Astrocyte of the spinal cord (primary cell): ENCODE measurements at regions not wholly inside any gene's neighbourhood (a gene's known extent, or its start where the extent isn't known, plus 50 kb on each side); places are given as distances from the start of the nearest gene placed in this dataset.

ENCODE experiments used
- DNase-seq: peaks from one replicate; pipeline ENCODE4 v3.0.0; 2011; ENCODE audit warnings: low read depth, low spot score
- H3K4me3 ChIP-seq: 2 replicates; pipeline ENCODE4 v1.5.1; 2011; ENCODE audit warnings: low read depth, mild to moderate bottlenecking, low read length, moderate library complexity
- in situ Hi-C: cut with HindIII; loops from 2 replicates; pipeline ENCODE4 v1.10.0; 2017; ENCODE audit warnings: low sequenced_read_pairs
- TF ChIP-seq, protein P1 (sequence below): IDR thresholded peaks from 2 replicates; pipeline ENCODE4 v1.5.1; 2012; ENCODE audit warnings: low read depth, mild to moderate bottlenecking, low read length, inconsistent platforms

GRCh38 chrX:98028691-98029090 is 1145.0 kb downstream of the RPA4 start:
- no peak for DNase-seq
- H3K4me3 ChIP-seq = no peak overlapping the region
- in situ Hi-C loops = no loop called here
- TF ChIP-seq, protein P1, sequence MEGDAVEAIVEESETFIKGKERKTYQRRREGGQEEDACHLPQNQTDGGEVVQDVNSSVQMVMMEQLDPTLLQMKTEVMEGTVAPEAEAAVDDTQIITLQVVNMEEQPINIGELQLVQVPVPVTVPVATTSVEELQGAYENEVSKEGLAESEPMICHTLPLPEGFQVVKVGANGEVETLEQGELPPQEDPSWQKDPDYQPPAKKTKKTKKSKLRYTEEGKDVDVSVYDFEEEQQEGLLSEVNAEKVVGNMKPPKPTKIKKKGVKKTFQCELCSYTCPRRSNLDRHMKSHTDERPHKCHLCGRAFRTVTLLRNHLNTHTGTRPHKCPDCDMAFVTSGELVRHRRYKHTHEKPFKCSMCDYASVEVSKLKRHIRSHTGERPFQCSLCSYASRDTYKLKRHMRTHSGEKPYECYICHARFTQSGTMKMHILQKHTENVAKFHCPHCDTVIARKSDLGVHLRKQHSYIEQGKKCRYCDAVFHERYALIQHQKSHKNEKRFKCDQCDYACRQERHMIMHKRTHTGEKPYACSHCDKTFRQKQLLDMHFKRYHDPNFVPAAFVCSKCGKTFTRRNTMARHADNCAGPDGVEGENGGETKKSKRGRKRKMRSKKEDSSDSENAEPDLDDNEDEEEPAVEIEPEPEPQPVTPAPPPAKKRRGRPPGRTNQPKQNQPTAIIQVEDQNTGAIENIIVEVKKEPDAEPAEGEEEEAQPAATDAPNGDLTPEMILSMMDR = no peak

DNA sequence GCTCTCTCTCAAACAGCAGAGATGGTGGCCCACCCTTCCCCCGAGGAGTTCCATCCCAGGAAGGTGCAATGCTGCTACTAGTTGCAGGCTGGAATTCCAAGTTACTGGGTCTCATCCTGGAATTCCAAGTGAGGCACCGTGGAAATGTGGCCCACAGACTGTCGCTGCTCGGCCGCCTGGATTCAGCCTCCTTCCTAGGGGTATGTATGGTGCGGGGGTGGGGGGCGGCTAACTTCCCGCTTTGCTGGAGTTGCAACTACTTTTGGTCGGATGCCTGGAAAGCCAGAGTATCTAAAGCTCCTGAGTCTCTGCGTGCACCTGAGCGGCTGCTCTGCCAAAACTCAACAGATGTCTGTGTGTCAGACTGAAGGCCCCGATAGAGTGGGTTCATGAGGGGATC is 1146.2 kb downstream of the RPA4 start:
- no peak for DNase-seq
- H3K4me3 ChIP-seq = no peak overlapping the region
- in situ Hi-C loops = no loop called here
- TF ChIP-seq, protein P1 = no peak

- in situ Hi-C loops = no loop called here
- DNase-seq = no peak
- H3K4me3 ChIP-seq = no peak overlapping the region
- TF ChIP-seq, protein P1 = no peak
These were observed 1173.5 kb downstream of the RPA4 start for GRCh38 chrX:98057176-98057575.

DNA sequence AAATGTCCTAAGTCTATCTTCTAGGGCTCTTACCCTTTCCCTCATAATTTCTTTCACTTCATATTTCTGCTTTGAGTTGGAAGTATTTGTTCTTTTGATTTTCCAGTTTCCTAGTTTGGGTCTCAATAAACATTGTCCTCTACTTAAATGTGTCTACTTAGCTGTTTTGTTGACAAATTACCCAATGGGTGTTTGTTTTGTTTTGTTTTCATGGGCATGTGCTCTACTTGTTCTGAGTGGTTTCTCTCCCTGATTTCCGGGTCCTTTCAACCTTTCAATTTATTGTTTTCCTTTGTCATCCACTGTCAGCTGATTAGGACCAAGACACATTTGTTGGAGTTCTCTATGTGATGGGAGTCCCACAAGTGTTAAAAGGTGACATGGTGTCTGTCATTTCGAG is 1181.4 kb downstream of the RPA4 start:
- TF ChIP-seq, protein P1 = no peak
- in situ Hi-C loops = no loop called here
- no peak for DNase-seq
- H3K4me3 ChIP-seq = no peak overlapping the region

- TF ChIP-seq, protein P1 = no peak
- in situ Hi-C loops = no loop called here
- no peak overlapping the region for H3K4me3 ChIP-seq
- DNase-seq = peak; percentile 35
These were observed 1183.9 kb downstream of the RPA4 start for GRCh38 chrX:98067611-98068010.

DNA sequence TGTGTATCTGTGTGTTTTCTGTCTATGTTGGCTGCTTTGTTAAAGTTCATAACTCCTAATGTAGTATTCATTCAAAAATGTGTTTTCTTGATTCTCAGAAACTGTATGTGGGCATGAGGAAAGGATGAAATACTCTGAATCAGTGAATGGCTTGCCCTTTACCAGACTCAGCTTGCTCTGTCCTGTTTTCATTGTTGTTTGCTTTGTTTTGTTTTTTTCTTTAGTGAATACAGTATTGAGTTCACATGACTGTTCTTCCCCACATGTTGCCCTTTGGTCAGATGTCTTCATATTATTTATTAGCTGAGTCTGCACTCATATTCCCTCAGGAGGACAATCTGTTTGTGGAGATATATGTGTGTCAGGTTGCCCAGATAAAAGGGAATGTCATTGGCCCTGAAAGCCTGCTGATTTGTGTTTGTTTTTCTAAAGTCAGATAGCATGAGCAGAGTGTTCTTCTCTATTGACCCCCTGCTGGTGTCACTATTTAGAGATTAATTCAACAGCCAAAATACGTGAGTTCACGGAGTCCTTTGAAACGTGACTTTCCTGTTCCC is 1184.4 kb downstream of the RPA4 start:
- DNase-seq = peak; percentile 24
- no peak overlapping the region for H3K4me3 ChIP-seq
- TF ChIP-seq, protein P1 = no peak
- in situ Hi-C loops = no loop called here

DNA sequence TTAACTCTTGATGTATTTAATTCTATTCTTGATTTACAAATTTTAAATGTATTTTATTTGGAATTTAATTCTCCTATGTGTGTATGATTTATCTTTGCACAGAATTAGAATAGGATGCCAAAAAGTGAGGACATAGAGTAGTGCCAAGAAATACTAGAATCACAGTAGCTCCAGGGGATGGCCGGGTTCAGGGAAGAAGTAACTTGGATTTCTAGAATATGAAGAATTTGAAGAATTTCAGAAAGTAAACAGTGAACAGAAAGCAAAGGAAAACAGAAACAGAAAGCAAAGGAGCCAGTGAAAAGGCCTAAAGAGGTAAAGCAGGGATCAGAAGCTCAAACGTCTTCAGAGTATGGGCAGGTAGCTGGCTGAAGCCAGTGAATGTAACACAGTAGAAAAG is 1187.6 kb downstream of the RPA4 start:
- TF ChIP-seq, protein P1 = no peak
- H3K4me3 ChIP-seq = no peak overlapping the region
- in situ Hi-C loops = no loop called here
- peak; percentile 0 for DNase-seq
